GM12892 (cell line): ENCODE measurements at regions not wholly inside any gene's neighbourhood (a gene's known extent, or its start where the extent isn't known, plus 50 kb on each side); places are given as distances from the start of the nearest gene placed in this dataset.

Source experiments
- POLR2A ChIP-seq: IDR thresholded peaks from 2 replicates; pipeline ENCODE4 v1.6.1; 2011; ENCODE audit warnings: low read depth, low read length, control low read depth
- POLR2AphosphoS5 ChIP-seq: IDR thresholded peaks from 2 replicates; pipeline ENCODE4 v1.6.1; 2011; ENCODE audit warnings: low read depth, low read length, control low read depth
- TAF1 ChIP-seq: IDR thresholded peaks from 2 replicates; pipeline ENCODE4 v1.6.1; 2011; ENCODE audit warnings: low read depth, mild to moderate bottlenecking, control low read depth, low read length, borderline replicate concordance

GRCh38 chr1:17881761-17882160, 126.6 kb downstream of the ACTL8 start:
- TF ChIP-seq TAF1 (no peak), POLR2A (no peak), POLR2AphosphoS5 (no peak)
